22Rv1 (cell line): ENCODE measurements at regions not wholly inside any gene's neighbourhood (a gene's known extent, or its start where the extent isn't known, plus 50 kb on each side); places are given as distances from the start of the nearest gene placed in this dataset.

Experiments used
- CTCF ChIP-seq: fragments of 450-650 bp; IDR thresholded peaks from 2 replicates; pipeline ENCODE4 v1.5.1; 2017; ENCODE audit warnings: mild to moderate bottlenecking
- ZFX ChIP-seq: fragments of 450-650 bp; IDR thresholded peaks from 2 replicates; pipeline ENCODE4 v1.6.1; 2017; ENCODE audit warnings: antibody characterized with exemption, borderline replicate concordance

GRCh38 chr12:88812610-88813009, 232.3 kb upstream of the KITLG start:
- TF ChIP-seq CTCF (no peak), ZFX (no peak)
